ENCODE measurements at regions not wholly inside any gene's neighbourhood (a gene's known extent, or its start where the extent isn't known, plus 50 kb on each side); places are given as distances from the start of the nearest gene placed in this dataset.

DNA sequence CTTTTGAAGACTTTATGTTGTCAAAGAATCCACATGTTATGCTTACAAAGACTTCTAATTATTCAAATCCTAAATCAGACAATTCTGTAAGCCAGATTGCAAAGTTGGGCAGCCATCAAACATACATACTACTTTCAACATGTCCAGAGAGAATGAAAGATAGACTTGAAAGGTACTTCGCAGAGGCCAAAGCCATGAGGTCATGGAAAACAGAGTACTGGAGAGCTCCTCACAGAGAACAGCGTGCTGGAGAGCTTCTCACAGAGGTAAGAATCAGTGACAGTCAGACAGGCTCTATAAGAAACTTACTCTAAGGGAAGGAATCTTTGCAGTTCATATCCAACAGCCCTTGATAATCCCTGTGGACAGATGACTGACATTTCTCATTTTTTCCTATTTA lies 400.2 kb downstream of the GJA1 start:
- TF ChIP-seq, protein P1, sequence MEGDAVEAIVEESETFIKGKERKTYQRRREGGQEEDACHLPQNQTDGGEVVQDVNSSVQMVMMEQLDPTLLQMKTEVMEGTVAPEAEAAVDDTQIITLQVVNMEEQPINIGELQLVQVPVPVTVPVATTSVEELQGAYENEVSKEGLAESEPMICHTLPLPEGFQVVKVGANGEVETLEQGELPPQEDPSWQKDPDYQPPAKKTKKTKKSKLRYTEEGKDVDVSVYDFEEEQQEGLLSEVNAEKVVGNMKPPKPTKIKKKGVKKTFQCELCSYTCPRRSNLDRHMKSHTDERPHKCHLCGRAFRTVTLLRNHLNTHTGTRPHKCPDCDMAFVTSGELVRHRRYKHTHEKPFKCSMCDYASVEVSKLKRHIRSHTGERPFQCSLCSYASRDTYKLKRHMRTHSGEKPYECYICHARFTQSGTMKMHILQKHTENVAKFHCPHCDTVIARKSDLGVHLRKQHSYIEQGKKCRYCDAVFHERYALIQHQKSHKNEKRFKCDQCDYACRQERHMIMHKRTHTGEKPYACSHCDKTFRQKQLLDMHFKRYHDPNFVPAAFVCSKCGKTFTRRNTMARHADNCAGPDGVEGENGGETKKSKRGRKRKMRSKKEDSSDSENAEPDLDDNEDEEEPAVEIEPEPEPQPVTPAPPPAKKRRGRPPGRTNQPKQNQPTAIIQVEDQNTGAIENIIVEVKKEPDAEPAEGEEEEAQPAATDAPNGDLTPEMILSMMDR (IDR thresholded peaks at IDR 0.05; ENCODE audit: unreplicated experiment in 3 of 3), result no peak
- Mint-ChIP-seq H3K27ac (no peak overlapping the region), H3K9me3 (no peaks in the 10 kb centered on the region), H3K27me3 (ENCODE audit: low read depth) (no peaks in the 10 kb centered on the region), H3K4me1 (peaks cover 5% of the 10 kb centered on the region), H3K36me3 (ENCODE audit: low read depth) (no peaks in the 10 kb centered on the region), H3K4me3 (no peak overlapping the region)

DNA sequence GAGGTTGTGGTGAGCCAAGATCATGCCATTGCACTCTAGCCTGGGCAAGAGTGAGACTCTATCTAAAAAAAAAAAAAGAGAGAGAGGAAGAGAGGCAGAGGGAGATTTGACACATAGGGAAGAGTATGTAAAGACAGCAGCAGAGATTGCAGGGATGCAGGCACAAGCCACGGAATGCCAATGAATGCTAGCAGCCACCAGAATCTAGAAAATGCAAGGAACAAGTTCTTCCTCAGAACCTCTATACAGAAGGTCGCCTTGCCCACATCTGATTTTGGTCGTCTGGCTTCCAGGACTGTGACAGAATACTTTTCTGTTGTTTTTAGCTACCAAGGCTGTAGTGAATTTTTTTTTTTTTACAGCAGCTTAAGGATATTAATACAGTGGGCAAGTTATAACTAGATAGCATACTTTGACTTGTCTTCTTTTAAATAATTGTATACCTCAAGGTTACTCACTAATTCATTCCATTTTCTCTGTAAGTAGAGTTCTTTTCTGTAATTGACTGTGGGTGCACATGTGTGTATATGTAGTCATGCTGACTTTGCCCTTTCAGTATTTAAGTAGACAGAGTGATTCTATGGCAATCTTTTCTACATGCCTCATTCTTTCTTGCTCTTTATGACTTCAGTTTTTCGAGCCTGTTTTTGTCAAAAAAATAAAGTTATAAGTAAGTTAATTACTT lies 402.2 kb downstream of the GJA1 start:
- no peaks in the 10 kb centered on the region for H3K9me3 Mint-ChIP-seq

DNA sequence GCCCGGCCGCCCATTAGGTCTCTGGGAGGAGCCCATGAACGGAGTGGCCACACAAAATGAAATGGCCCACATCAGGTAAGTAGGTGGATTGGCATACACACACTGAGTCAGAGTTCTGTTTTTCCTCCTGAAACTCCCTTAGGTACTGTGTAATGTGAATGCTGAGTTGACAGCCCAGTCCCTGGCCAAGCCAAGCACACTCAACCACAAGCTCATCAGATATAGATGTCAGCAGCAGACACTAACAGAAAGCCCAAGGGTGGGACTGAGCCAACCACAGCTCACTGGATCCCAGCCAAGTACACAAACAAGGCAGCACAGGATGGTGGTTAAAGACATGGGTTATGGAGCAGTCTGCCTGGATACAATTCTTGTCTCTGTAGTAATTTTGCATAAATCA lies 403.4 kb downstream of the GJA1 start:
- Mint-ChIP-seq H3K36me3 (ENCODE audit: low read depth) (no peaks in the 10 kb centered on the region), H3K4me1 (no peaks in the 10 kb centered on the region), H3K27me3 (ENCODE audit: low read depth) (no peaks in the 10 kb centered on the region), H3K4me3 (no peak overlapping the region), H3K27ac (no peak overlapping the region), H3K9me3 (no peaks in the 10 kb centered on the region)
- TF ChIP-seq, protein P1 (IDR thresholded peaks at IDR 0.05; ENCODE audit: unreplicated experiment in 3 of 3), result no peak

More for the DNA sequence above, 402.2 kb downstream of the GJA1 start:
- Mint-ChIP-seq H3K4me1 (no peaks in the 10 kb centered on the region), H3K4me3 (no peak overlapping the region), H3K27ac (no peak overlapping the region), H3K27me3 (ENCODE audit: low read depth) (no peaks in the 10 kb centered on the region), H3K36me3 (ENCODE audit: low read depth) (no peaks in the 10 kb centered on the region)
- TF ChIP-seq, protein P1 (IDR thresholded peaks at IDR 0.05; ENCODE audit: unreplicated experiment in 3 of 3), result no peak

DNA sequence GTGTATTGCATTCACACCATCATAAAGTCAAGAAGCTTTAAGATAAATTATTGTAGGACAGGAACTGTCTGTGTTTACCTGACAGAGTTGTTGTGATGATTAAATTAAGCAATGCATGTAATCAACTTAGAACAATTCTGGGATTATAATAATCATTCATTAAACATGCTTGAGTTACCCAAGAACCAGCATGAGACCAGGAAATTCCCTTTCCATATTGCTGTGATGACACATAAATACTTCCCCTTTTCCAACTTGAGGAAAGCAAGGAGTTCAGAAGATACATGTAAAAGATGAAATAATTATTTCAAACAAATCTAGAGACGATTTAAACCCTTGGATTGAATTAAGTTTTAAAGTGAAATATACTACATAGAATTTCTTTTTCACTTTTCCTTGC lies 404.4 kb downstream of the GJA1 start:
- Mint-ChIP-seq H3K4me1 (no peaks in the 10 kb centered on the region), H3K27ac (no peak overlapping the region), H3K27me3 (ENCODE audit: low read depth) (peaks cover 4% of the 10 kb centered on the region), H3K9me3 (no peaks in the 10 kb centered on the region), H3K36me3 (ENCODE audit: low read depth) (no peaks in the 10 kb centered on the region), H3K4me3 (no peak overlapping the region)
- TF ChIP-seq, protein P1 (IDR thresholded peaks at IDR 0.05; ENCODE audit: unreplicated experiment in 3 of 3), result no peak

DNA sequence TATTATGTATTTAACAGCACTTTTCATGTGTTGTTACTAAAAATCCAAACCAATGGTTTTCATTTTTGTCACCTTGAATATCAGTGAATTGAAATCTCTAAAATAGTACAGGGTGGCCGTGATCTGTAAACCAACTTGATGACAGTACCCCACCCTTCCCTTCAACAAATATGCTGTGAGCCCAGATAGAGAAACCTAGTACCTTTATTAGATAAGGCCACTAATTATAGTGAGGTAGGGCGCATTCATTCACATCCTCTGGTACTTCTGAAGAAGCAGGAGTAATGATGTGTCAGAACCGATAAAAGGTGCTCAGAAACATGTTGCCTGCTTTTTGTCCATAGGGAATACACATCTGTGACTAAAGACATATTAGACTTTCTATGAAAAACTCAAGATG lies 409.5 kb downstream of the GJA1 start:
- TF ChIP-seq, protein P1 (IDR thresholded peaks at IDR 0.05; ENCODE audit: unreplicated experiment in 3 of 3), result no peak
- no peaks in the 10 kb centered on the region for H3K36me3 Mint-ChIP-seq (ENCODE audit: low read depth)
- H3K4me1 Mint-ChIP-seq, result no peaks in the 10 kb centered on the region
- no peaks in the 10 kb centered on the region for H3K9me3 Mint-ChIP-seq
- no peak overlapping the region for H3K27ac Mint-ChIP-seq
- no peak overlapping the region for H3K4me3 Mint-ChIP-seq
- peaks cover 4% of the 10 kb centered on the region for H3K27me3 Mint-ChIP-seq (ENCODE audit: low read depth)

DNA sequence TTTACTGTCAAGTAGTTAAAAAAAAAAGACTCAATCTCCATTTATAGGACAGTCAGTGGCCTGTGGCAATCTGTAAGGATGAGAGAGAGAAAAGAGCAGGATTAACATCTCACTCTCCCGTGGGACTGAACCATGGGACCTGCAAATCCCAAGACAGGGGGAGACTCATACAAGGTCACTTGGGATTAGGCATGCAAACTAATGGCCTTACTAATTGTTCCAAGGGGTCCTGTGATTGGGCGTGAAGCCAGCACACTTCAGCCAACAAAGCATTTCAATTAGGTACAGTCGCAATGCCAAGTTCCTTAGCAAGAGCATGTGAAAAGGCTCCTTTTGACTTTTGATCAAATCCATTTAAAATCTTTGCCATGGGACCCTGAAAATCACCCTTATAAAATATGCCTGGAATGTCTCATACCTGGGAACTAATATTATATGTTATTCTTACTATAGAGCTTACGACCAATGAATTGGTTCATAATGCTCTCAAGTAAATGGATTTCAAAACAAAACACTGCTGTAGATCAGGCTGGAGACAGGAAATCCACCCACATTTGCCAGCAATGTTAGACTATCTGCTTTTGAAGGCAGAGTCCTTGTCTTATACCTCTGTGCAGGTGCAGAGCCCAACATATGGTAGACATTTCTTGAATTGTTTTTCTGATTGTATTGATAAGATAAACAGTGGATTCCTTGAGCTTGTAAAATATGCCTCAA lies 412.5 kb downstream of the GJA1 start:
- Mint-ChIP-seq H3K27ac (no peak overlapping the region), H3K4me3 (no peak overlapping the region), H3K9me3 (no peaks in the 10 kb centered on the region), H3K36me3 (ENCODE audit: low read depth) (no peaks in the 10 kb centered on the region), H3K4me1 (no peaks in the 10 kb centered on the region), H3K27me3 (ENCODE audit: low read depth) (peaks cover 4% of the 10 kb centered on the region)
- TF ChIP-seq, protein P1 (IDR thresholded peaks at IDR 0.05; ENCODE audit: unreplicated experiment in 3 of 3), result no peak

Data from nephron (organoid).